PC-3 (cell line): ENCODE measurements at regions not wholly inside any gene's neighbourhood (a gene's known extent, or its start where the extent isn't known, plus 50 kb on each side); places are given as distances from the start of the nearest gene placed in this dataset.

Experiments
- CTCF ChIP-seq: fragments of 300-600 bp; sonication (generic); conservative IDR thresholded peaks from 2 replicates; pipeline ENCODE4 v1.5.1; 2017; ENCODE audit warnings: antibody characterized with exemption, low read depth, mild to moderate bottlenecking, low read length
- EZH2 ChIP-seq: fragments of 300-600 bp; sonication (generic); IDR thresholded peaks from one replicate; pipeline ENCODE4 v1.6.1; 2017; ENCODE audit warnings: antibody characterized with exemption, mild to moderate bottlenecking, low read length; ENCODE audit not compliant: unreplicated experiment
- EZH2phosphoT487 ChIP-seq: fragments of 300-600 bp; sonication (generic); IDR thresholded peaks from 2 replicates; pipeline ENCODE4 v1.6.1; 2018; ENCODE audit warnings: mild to moderate bottlenecking, antibody characterized with exemption, low read length, borderline replicate concordance

GRCh38 chr7:47210281-47210854, 371.5 kb downstream of the TNS3 start:
- TF ChIP-seq CTCF (no peak), EZH2 (no peak), EZH2phosphoT487 (no peak)
